ENCODE measurements at regions not wholly inside any gene's neighbourhood (a gene's known extent, or its start where the extent isn't known, plus 50 kb on each side); places are given as distances from the start of the nearest gene placed in this dataset.
A peak's percentile ranks its signal among the peaks of the same experiment; 100 is the strongest.

- TF ChIP-seq CTCF (tag by site-specific recombination; IDR thresholded peaks at IDR 0.05) (no peak), ZNF639 (tag by site-specific recombination; IDR thresholded peaks at IDR 0.05) (no peak), ZNF133 (tag by site-specific recombination; IDR thresholded peaks at IDR 0.05) (no peak), ZFP69B (tag by site-specific recombination; IDR thresholded peaks at IDR 0.05) (no peak), SCRT2 (tag by site-specific recombination; IDR thresholded peaks at IDR 0.05) (no peak)
These were observed 1373.6 kb upstream of the SPRY2 start (continued) for GRCh38 chr13:81714513-81714912.

- POLR2A ChIA-PET = no interaction called here
These were observed 1372.3 kb upstream of the SPRY2 start for GRCh38 chr13:81713201-81713600.

GRCh38 chr13:81697826-81698225 lies 1356.9 kb upstream of the SPRY2 start:
- POLR2A ChIA-PET = no interaction called here

More at GRCh38 chr13:81713201-81713600, 1372.3 kb upstream of the SPRY2 start:
- no peak overlapping the region for H3K27ac ChIP-seq (ENCODE audit: extremely low read depth, low read depth, low read length)
- H3K4me1 ChIP-seq (ENCODE audit: control insufficient read depth, insufficient read depth, low read length) = no peaks in the 10 kb centered on the region
- no peaks in the 10 kb centered on the region for H3K36me3 ChIP-seq (ENCODE audit: control insufficient read depth in 2 of 2, insufficient read depth in 1 of 2, low read length in 2 of 2)
- H3K9me3 ChIP-seq (ENCODE audit: control insufficient read depth, insufficient read depth, low read depth, low read length) = no peaks in the 10 kb centered on the region
- no peak overlapping the region for H3K4me3 ChIP-seq (ENCODE audit: low read depth, low read length)
- CTCF ChIA-PET = no interaction called here
- TF ChIP-seq SALL2 (tag by site-specific recombination; IDR thresholded peaks at IDR 0.05; ENCODE audit: borderline replicate concordance) (no peak), ELK4 (IDR thresholded peaks at IDR 0.05; ENCODE audit: borderline replicate concordance, low read depth, low read length) (no peak), FEZF1 (tag by site-specific recombination; IDR thresholded peaks at IDR 0.05) (no peak), ZNF155 (tag by site-specific recombination; IDR thresholded peaks at IDR 0.05) (no peak), RBAK (tag by site-specific recombination; IDR thresholded peaks at IDR 0.05) (no peak), ZSCAN5A (tag by site-specific recombination; IDR thresholded peaks at IDR 0.05) (no peak), ZNF394 (tag by site-specific recombination; IDR thresholded peaks at IDR 0.05; ENCODE audit: borderline replicate concordance) (no peak)

More at GRCh38 chr13:81697826-81698225, 1356.9 kb upstream of the SPRY2 start:
- no peaks in the 10 kb centered on the region for H3K36me3 ChIP-seq (ENCODE audit: control insufficient read depth in 2 of 2, insufficient read depth in 1 of 2, low read length in 2 of 2)
- no peak overlapping the region for H3K4me3 ChIP-seq (ENCODE audit: low read depth, low read length)
- peak; percentile 83; the same call in 1 of the 2 replicates for TF ChIP-seq TRIM28 (IDR thresholded peaks at IDR 0.05; ENCODE audit: borderline replicate concordance, low read length)
- TF ChIP-seq PRDM4 (tag by site-specific recombination; IDR thresholded peaks at IDR 0.05) = no peak
- TF ChIP-seq ZFP3 (tag by site-specific recombination; IDR thresholded peaks at IDR 0.05; ENCODE audit: low read depth) = no peak
- no peak for TF ChIP-seq REPIN1 (tag by site-specific recombination; IDR thresholded peaks at IDR 0.05; ENCODE audit: low read depth)
- peak; percentile 88 for TF ChIP-seq SETDB1 (IDR thresholded peaks at IDR 0.05; ENCODE audit: insufficient read length, low read length)
- H3K27ac ChIP-seq (ENCODE audit: extremely low read depth, low read depth, low read length) = no peak overlapping the region
- H3K4me1 ChIP-seq (ENCODE audit: control insufficient read depth, insufficient read depth, low read length) = no peaks in the 10 kb centered on the region
- CTCF ChIA-PET = no interaction called here
- H3K9me3 ChIP-seq (ENCODE audit: control insufficient read depth, insufficient read depth, low read depth, low read length) = no peaks in the 10 kb centered on the region
